Fibroblast of villous mesenchyme (primary cell): ENCODE measurements at regions not wholly inside any gene's neighbourhood (a gene's known extent, or its start where the extent isn't known, plus 50 kb on each side); places are given as distances from the start of the nearest gene placed in this dataset.
A peak's percentile ranks its signal among the peaks of the same experiment; 100 is the strongest.

ENCODE experiments used
- DNase-seq: peaks from one replicate; pipeline ENCODE4 v3.0.0-alpha.2; 2010; ENCODE audit warnings: low read depth
- H3K4me3 ChIP-seq: 2 replicates; pipeline ENCODE4 v1.5.1; 2011; ENCODE audit warnings: low read depth, mild to moderate bottlenecking, low read length
- CTCF ChIP-seq: IDR thresholded peaks from 2 replicates; pipeline ENCODE4 v1.5.1; 2012; ENCODE audit warnings: low read depth, mild to moderate bottlenecking, low read length; ENCODE audit not compliant: insufficient read depth

- peak; percentile 56 for DNase-seq
- H3K4me3 ChIP-seq: no peak overlapping the region
- peak; percentile 77 for TF ChIP-seq CTCF
Observed at GRCh38 chr20:59495894-59496510, 108.3 kb upstream of the PHACTR3 start.

GRCh38 chr20:59498291-59498690 is 106.0 kb upstream of the PHACTR3 start:
- no peak overlapping the region for H3K4me3 ChIP-seq
- no peak for TF ChIP-seq CTCF
- DNase-seq: no peak

- H3K4me3 ChIP-seq: no peak overlapping the region
- no peak for TF ChIP-seq CTCF
- DNase-seq: no peak
Observed at GRCh38 chr20:59499863-59500262, 104.5 kb upstream of the PHACTR3 start.

- no peak overlapping the region for H3K4me3 ChIP-seq
- no peak for TF ChIP-seq CTCF
- no peak for DNase-seq
Observed at GRCh38 chr20:59508729-59509128, 95.6 kb upstream of the PHACTR3 start.

- no peak for DNase-seq
- H3K4me3 ChIP-seq: no peak overlapping the region
- no peak for TF ChIP-seq CTCF
Observed at GRCh38 chr20:59512651-59513050, 91.7 kb upstream of the PHACTR3 start.

GRCh38 chr20:59514554-59514953 is 89.8 kb upstream of the PHACTR3 start:
- H3K4me3 ChIP-seq: no peak overlapping the region
- TF ChIP-seq CTCF: no peak
- no peak for DNase-seq
